GM21515 (cell line): ENCODE measurements at regions not wholly inside any gene's neighbourhood (a gene's known extent, or its start where the extent isn't known, plus 50 kb on each side); places are given as distances from the start of the nearest gene placed in this dataset.

Experiments used
- ATAC-seq: cut with Tn5 transposase; IDR thresholded peaks from one replicate; pipeline ENCODE4 v1.9.1; 2021; ENCODE audit not compliant: unreplicated experiment

- no peak for ATAC-seq
Measured at GRCh38 chr18:40613721-40614120, 1341.3 kb upstream of the PIK3C3 start.

- no peak for ATAC-seq
Measured at GRCh38 chr18:40612356-40612755, 1342.7 kb upstream of the PIK3C3 start.

GRCh38 chr18:40608226-40608625 is 1346.8 kb upstream of the PIK3C3 start:
- ATAC-seq, result no peak

- ATAC-seq, result no peak
Measured at GRCh38 chr18:40607542-40608148, 1347.4 kb upstream of the PIK3C3 start.

GRCh38 chr18:40606996-40607395 is 1348.0 kb upstream of the PIK3C3 start:
- no peak for ATAC-seq

- no peak for ATAC-seq
Measured at GRCh38 chr18:40583671-40584070, 1371.4 kb upstream of the PIK3C3 start.

- ATAC-seq, result no peak
Measured at GRCh38 chr18:40582105-40582504, 1372.9 kb upstream of the PIK3C3 start.

- no peak for ATAC-seq
Measured at GRCh38 chr18:40577981-40578365, 1377.1 kb upstream of the PIK3C3 start.

- no peak for ATAC-seq
Measured at GRCh38 chr18:40577239-40577980, 1377.6 kb upstream of the PIK3C3 start.

- ATAC-seq, result no peak
Measured at GRCh38 chr18:40576507-40577115, 1378.4 kb upstream of the PIK3C3 start.

GRCh38 chr18:40570615-40571014 is 1384.4 kb upstream of the PIK3C3 start:
- no peak for ATAC-seq

GRCh38 chr18:40569605-40570004 is 1385.4 kb upstream of the PIK3C3 start:
- ATAC-seq, result no peak

GRCh38 chr18:40566510-40566844 is 1388.6 kb upstream of the PIK3C3 start:
- ATAC-seq, result no peak

- ATAC-seq, result no peak
Measured at GRCh38 chr18:40565805-40566509, 1389.1 kb upstream of the PIK3C3 start.

GRCh38 chr18:40559556-40559955 is 1395.5 kb upstream of the PIK3C3 start:
- ATAC-seq, result no peak

GRCh38 chr18:40558706-40559392 is 1396.2 kb upstream of the PIK3C3 start:
- no peak for ATAC-seq

GRCh38 chr18:40555914-40556313 is 1399.1 kb upstream of the PIK3C3 start:
- no peak for ATAC-seq

GRCh38 chr18:40553029-40553428 is 1402.0 kb upstream of the PIK3C3 start:
- no peak for ATAC-seq

- no peak for ATAC-seq
Measured at GRCh38 chr18:40546875-40547274, 1408.2 kb upstream of the PIK3C3 start.

GRCh38 chr18:40534723-40535122 is 1420.3 kb upstream of the PIK3C3 start:
- ATAC-seq, result no peak

- no peak for ATAC-seq
Measured at GRCh38 chr18:40532046-40532445, 1423.0 kb upstream of the PIK3C3 start.
